PC-3 (cell line): ENCODE measurements at regions not wholly inside any gene's neighbourhood (a gene's known extent, or its start where the extent isn't known, plus 50 kb on each side); places are given as distances from the start of the nearest gene placed in this dataset.

Experiments
- ATAC-seq: fragments of 200-7000 bp; cut with Tn5 transposase; 2 replicates; pipeline ENCODE4 v1.9.1; 2020; ENCODE audit warnings: mild to moderate bottlenecking, moderate library complexity
- BruUV-seq: library from RNA; stranded (reverse); fragments of 400-500 nt; replicated peaks from 2 replicates; lab custom pipeline; 2021; lab: Mats Ljungman, UMichigan
- CTCF ChIA-PET: fragments of 300-600 bp; sonication (Branson Sonifier 250); formaldehyde crosslinking; loops from one replicate; lab custom pipeline; 2022; ENCODE audit warnings: antibody characterized with exemption; lab: Charles Lee
- POLR2A ChIA-PET: fragments of 300-600 bp; sonication (Branson Sonifier 250); formaldehyde crosslinking; loops from one replicate; lab custom pipeline; 2022; ENCODE audit warnings: antibody characterized with exemption; ENCODE audit not compliant: unreplicated experiment; lab: Charles Lee
- DNase-seq: peaks from one replicate; pipeline ENCODE4 v3.0.0-alpha.2; 2015
- H2AFZ ChIP-seq: fragments of 300-600 bp; sonication (generic); 2 replicates; pipeline ENCODE4 v1.6.0; 2016; ENCODE audit warnings: antibody characterized with exemption, low read length
- H3F3A ChIP-seq: fragments of 300-600 bp; sonication (generic); one replicate; pipeline ENCODE4 v1.6.0; 2017; ENCODE audit warnings: antibody characterized with exemption, low read length, control low read depth, mild to moderate bottlenecking; ENCODE audit not compliant: unreplicated experiment
- H3K27ac ChIP-seq: fragments of 300-600 bp; sonication (generic); 2 replicates; pipeline ENCODE4 v1.5.1; 2016; ENCODE audit warnings: mild to moderate bottlenecking, low read length
- H3K27me3 ChIP-seq: fragments of 300-600 bp; sonication (generic); 2 replicates; pipeline ENCODE4 v1.6.1; 2016; ENCODE audit warnings: low read length, mixed read lengths
- H3K36me3 ChIP-seq: fragments of 300-600 bp; sonication (generic); 2 replicates; pipeline ENCODE4 v1.6.1; 2016; ENCODE audit warnings: low read depth, mixed run types, low read length, mixed read lengths
- H3K4me1 ChIP-seq: fragments of 300-600 bp; sonication (generic); 2 replicates; pipeline ENCODE4 v1.5.1; 2016; ENCODE audit warnings: low read length; ENCODE audit not compliant: insufficient read depth
- H3K4me2 ChIP-seq: fragments of 300-600 bp; sonication (generic); 2 replicates; pipeline ENCODE4 v1.6.0; 2016; ENCODE audit warnings: low read length
- H3K4me3 ChIP-seq: fragments of 300-600 bp; sonication (generic); 2 replicates; pipeline ENCODE4 v1.5.1; 2016; ENCODE audit warnings: mild to moderate bottlenecking, low read length, mixed read lengths
- H3K79me2 ChIP-seq: fragments of 300-600 bp; sonication (generic); 2 replicates; pipeline ENCODE4 v1.6.1; 2017; ENCODE audit warnings: low read length, mixed read lengths
- H3K9ac ChIP-seq: fragments of 300-600 bp; sonication (generic); 2 replicates; pipeline ENCODE4 v1.6.0; 2016; ENCODE audit warnings: mild to moderate bottlenecking, low read length
- H3K9me2 ChIP-seq: fragments of 300-600 bp; sonication (generic); replicated peaks from 2 replicates; pipeline ENCODE4 v1.6.1; 2016; ENCODE audit warnings: mixed run types, low read length, mixed read lengths
- H3K9me3 ChIP-seq: fragments of 300-600 bp; sonication (generic); 2 replicates; pipeline ENCODE4 v1.6.1; 2016; ENCODE audit warnings: low read length, mixed read lengths
- H4K20me1 ChIP-seq: fragments of 300-600 bp; sonication (generic); 2 replicates; pipeline ENCODE4 v1.6.1; 2016; ENCODE audit warnings: low read length, mixed read lengths
- CTCF ChIP-seq: fragments of 300-600 bp; sonication (generic); conservative IDR thresholded peaks from 2 replicates; pipeline ENCODE4 v1.5.1; 2017; ENCODE audit warnings: antibody characterized with exemption, low read depth, mild to moderate bottlenecking, low read length
- EZH2 ChIP-seq: fragments of 300-600 bp; sonication (generic); IDR thresholded peaks from one replicate; pipeline ENCODE4 v1.6.1; 2017; ENCODE audit warnings: antibody characterized with exemption, mild to moderate bottlenecking, low read length; ENCODE audit not compliant: unreplicated experiment
- EZH2phosphoT487 ChIP-seq: fragments of 300-600 bp; sonication (generic); IDR thresholded peaks from 2 replicates; pipeline ENCODE4 v1.6.1; 2018; ENCODE audit warnings: mild to moderate bottlenecking, antibody characterized with exemption, low read length, borderline replicate concordance
- intact Hi-C: fragments of 100-400 bp; cut with micrococcal nuclease; formaldehyde crosslinking; loops from 2 replicates; pipeline ENCODE4 v1.9.0; 2023

- CTCF ChIA-PET, result no interaction called here
- no peak overlapping the region for H2AFZ ChIP-seq
- no peak for DNase-seq
- H3K27me3 ChIP-seq, result no peaks in the 10 kb centered on the region
- no peaks in the 10 kb centered on the region for H3K4me1 ChIP-seq
- H3K9ac ChIP-seq, result no peak overlapping the region
- intact Hi-C loops, result no loop called here
- no peak for TF ChIP-seq EZH2
- TF ChIP-seq CTCF, result no peak
- TF ChIP-seq EZH2phosphoT487, result no peak
- no peak overlapping the region for H3K27ac ChIP-seq
- no peak overlapping the region for H3K4me2 ChIP-seq
- no peaks in the 10 kb centered on the region for H3K9me2 ChIP-seq
- no peaks in the 10 kb centered on the region for H3K36me3 ChIP-seq
- no peaks in the 10 kb centered on the region for H4K20me1 ChIP-seq
- H3K79me2 ChIP-seq, result no peaks in the 10 kb centered on the region
- no peaks in the 10 kb centered on the region for H3K9me3 ChIP-seq
- no peaks in the 10 kb centered on the region for H3F3A ChIP-seq
- H3K4me3 ChIP-seq, result no peak overlapping the region
- ATAC-seq, result no peak
- POLR2A ChIA-PET, result no interaction called here
- no TSS peak for BruUV-seq
Measured at GRCh38 chr12:83414981-83415380, 728.3 kb downstream of the TMTC2 start.

- Histone ChIP-seq H3K9me2 (no peaks in the 10 kb centered on the region), H3K27me3 (no peaks in the 10 kb centered on the region), H4K20me1 (no peaks in the 10 kb centered on the region), H3K36me3 (no peaks in the 10 kb centered on the region), H3K27ac (no peak overlapping the region), H3K9me3 (no peaks in the 10 kb centered on the region), H3K4me2 (no peak overlapping the region), H3K4me3 (no peak overlapping the region), H3K9ac (no peak overlapping the region), H3K4me1 (no peaks in the 10 kb centered on the region), H2AFZ (no peak overlapping the region), H3F3A (no peaks in the 10 kb centered on the region), H3K79me2 (no peaks in the 10 kb centered on the region)
- CTCF ChIA-PET, result no interaction called here
- ATAC-seq, result no peak
- TF ChIP-seq CTCF, result no peak
- TF ChIP-seq EZH2, result no peak
- BruUV-seq, result no TSS peak
- intact Hi-C loops, result no loop called here
- POLR2A ChIA-PET, result no interaction called here
- no peak for DNase-seq
Measured at GRCh38 chr12:83408851-83409250, 722.1 kb downstream of the TMTC2 start.

DNA sequence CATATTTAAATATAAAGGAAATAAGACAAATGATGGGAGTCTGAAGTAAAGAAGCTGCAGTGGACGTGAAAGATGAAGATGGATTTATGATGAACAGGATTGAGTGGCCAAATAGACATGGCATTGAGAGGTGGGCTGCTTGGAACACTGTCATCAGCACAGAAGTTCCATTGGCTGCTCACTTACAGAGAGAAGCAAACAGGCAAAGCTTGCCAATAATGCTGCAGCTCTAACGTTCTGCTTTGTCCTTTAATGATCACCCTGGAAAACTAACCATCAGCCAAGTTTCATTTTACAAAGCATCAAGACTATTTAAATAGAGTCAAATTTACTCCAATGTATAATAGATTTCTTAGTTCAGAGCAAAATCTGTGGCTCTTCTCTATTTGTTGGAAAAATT is 721.4 kb downstream of the TMTC2 start:
- no peak for TF ChIP-seq CTCF
- no peak for ATAC-seq
- Histone ChIP-seq H3F3A (no peaks in the 10 kb centered on the region), H3K27me3 (no peaks in the 10 kb centered on the region), H3K9ac (no peak overlapping the region), H3K9me2 (no peaks in the 10 kb centered on the region), H3K79me2 (no peaks in the 10 kb centered on the region), H3K27ac (no peak overlapping the region), H3K4me2 (no peak overlapping the region), H2AFZ (no peak overlapping the region), H3K4me1 (no peaks in the 10 kb centered on the region), H3K9me3 (no peaks in the 10 kb centered on the region), H4K20me1 (no peaks in the 10 kb centered on the region), H3K4me3 (no peak overlapping the region), H3K36me3 (no peaks in the 10 kb centered on the region)
- POLR2A ChIA-PET, result no interaction called here
- CTCF ChIA-PET, result no interaction called here
- intact Hi-C loops, result no loop called here
- no TSS peak for BruUV-seq
- no peak for DNase-seq
